Endodermal cell (in vitro differentiated cells): ENCODE measurements at regions not wholly inside any gene's neighbourhood (a gene's known extent, or its start where the extent isn't known, plus 50 kb on each side); places are given as distances from the start of the nearest gene placed in this dataset.

Experiments used
- DNase-seq: peaks from one replicate; pipeline ENCODE4 v3.0.0-alpha.2; 2017
- H3K27ac ChIP-seq: 2 replicates; pipeline ENCODE4 v1.5.1; 2013; ENCODE audit warnings: mild to moderate bottlenecking, low read depth, low read length, moderate library complexity
- H3K27me3 ChIP-seq: 2 replicates; pipeline ENCODE4 v1.6.1; 2013; ENCODE audit warnings: mild to moderate bottlenecking, low read length, moderate library complexity; ENCODE audit not compliant: insufficient read depth, control insufficient read depth, poor library complexity, severe bottlenecking
- H3K36me3 ChIP-seq: 2 replicates; pipeline ENCODE4 v1.7.0; 2013; ENCODE audit warnings: mild to moderate bottlenecking, low read length, moderate library complexity; ENCODE audit not compliant: control insufficient read depth, insufficient read depth
- H3K4me1 ChIP-seq: one replicate; pipeline ENCODE4 v1.7.0; 2013; ENCODE audit warnings: low read length; ENCODE audit not compliant: control insufficient read depth, insufficient read depth
- H3K4me3 ChIP-seq: 2 replicates; pipeline ENCODE4 v1.5.1; 2013; ENCODE audit warnings: mild to moderate bottlenecking, low read length, moderate library complexity
- H3K9ac ChIP-seq: 2 replicates; pipeline ENCODE4 v1.6.1; 2013; ENCODE audit warnings: mild to moderate bottlenecking, low read length, moderate library complexity; ENCODE audit not compliant: poor library complexity, severe bottlenecking; ENCODE audit errors: extremely low read depth
- H3K9me3 ChIP-seq: 2 replicates; pipeline ENCODE4 v1.6.1; 2013; ENCODE audit warnings: mild to moderate bottlenecking, low read length, moderate library complexity; ENCODE audit not compliant: control insufficient read depth
- H3K27ac Mint-ChIP-seq: 2 replicates; pipeline ENCODE4 v1.8.0; 2020; ENCODE audit warnings: mixed read lengths
- H3K27me3 Mint-ChIP-seq: 2 replicates; pipeline ENCODE4 v1.8.0; 2021; ENCODE audit warnings: mild to moderate bottlenecking, mixed read lengths; ENCODE audit not compliant: insufficient read depth
- H3K36me3 Mint-ChIP-seq: 2 replicates; pipeline ENCODE4 v1.8.0; 2020; ENCODE audit warnings: low read depth, mixed read lengths
- H3K4me1 Mint-ChIP-seq: 2 replicates; pipeline ENCODE4 v1.8.0; 2020; ENCODE audit warnings: mixed read lengths
- H3K4me3 Mint-ChIP-seq: 2 replicates; pipeline ENCODE4 v1.8.0; 2020; ENCODE audit warnings: mild to moderate bottlenecking, moderate library complexity, mixed read lengths
- H3K9me3 Mint-ChIP-seq: 2 replicates; pipeline ENCODE4 v1.8.0; 2020; ENCODE audit warnings: mild to moderate bottlenecking, mixed read lengths
- CTCF ChIP-seq: fragments of 200-600 bp; sonication (generic); conservative IDR thresholded peaks from 2 replicates; pipeline ENCODE4 v1.5.0; 2021; ENCODE audit warnings: antibody characterized with exemption, mild to moderate bottlenecking
- WGBS, 2 experiments: methylation state at CpG; one replicate each; pipeline versions ENCODE4 v1.1.5 to v1.1.7; 2013; ENCODE audit warnings: missing lambda C conversion rate in 2 of 2, mixed read lengths in 1 of 2; ENCODE audit not compliant: insufficient coverage in 1 of 2, insufficient read length in 1 of 2; 5-methylcytosine and 5-hydroxymethylcytosine counted together

GRCh38 chr19:29302002-29302928 lies 89.3 kb upstream of the UQCRFS1 start:
- Mint-ChIP-seq H3K27ac (no peak overlapping the region), H3K9me3 (no peaks in the 10 kb centered on the region), H3K27me3 (peaks cover 9% of the 10 kb centered on the region), H3K4me1 (no peaks in the 10 kb centered on the region), H3K36me3 (no peaks in the 10 kb centered on the region), H3K4me3 (no peak overlapping the region)
- no peak for TF ChIP-seq CTCF
- no peak overlapping the region for H3K4me3 ChIP-seq
- 89 to 96% methylated on average over 8 to 10 of the region's 10 CpGs for WGBS, 2 experiments
- H3K9me3 ChIP-seq, result no peaks in the 10 kb centered on the region
- no peak for DNase-seq
- no peak overlapping the region for H3K9ac ChIP-seq
- no peaks in the 10 kb centered on the region for H3K4me1 ChIP-seq
- H3K27me3 ChIP-seq, result no peaks in the 10 kb centered on the region
- H3K27ac ChIP-seq, result no peak overlapping the region
- no peaks in the 10 kb centered on the region for H3K36me3 ChIP-seq

- Mint-ChIP-seq H3K9me3 (no peaks in the 10 kb centered on the region), H3K36me3 (no peaks in the 10 kb centered on the region), H3K27ac (no peak overlapping the region), H3K4me1 (no peaks in the 10 kb centered on the region), H3K4me3 (no peak overlapping the region), H3K27me3 (peaks cover 16% of the 10 kb centered on the region)
- H3K4me3 ChIP-seq, result no peak overlapping the region
- no peaks in the 10 kb centered on the region for H3K36me3 ChIP-seq
- H3K27me3 ChIP-seq, result no peaks in the 10 kb centered on the region
- no peaks in the 10 kb centered on the region for H3K4me1 ChIP-seq
- DNase-seq, result no peak
- no peak overlapping the region for H3K9ac ChIP-seq
- H3K9me3 ChIP-seq, result no peaks in the 10 kb centered on the region
- no peak for TF ChIP-seq CTCF
- H3K27ac ChIP-seq, result no peak overlapping the region
- WGBS, 2 experiments, result 88 to 97% methylated on average over 7 to 11 of the region's 11 CpGs
Measured at GRCh38 chr19:29303069-29303718, 90.2 kb upstream of the UQCRFS1 start.

GRCh38 chr19:29303719-29304090 lies 90.8 kb upstream of the UQCRFS1 start:
- peaks cover 21% of the 10 kb centered on the region for H3K27me3 Mint-ChIP-seq
- Histone ChIP-seq H3K4me3 (no peak overlapping the region), H3K4me1 (no peaks in the 10 kb centered on the region), H3K36me3 (no peaks in the 10 kb centered on the region), H3K9me3 (no peaks in the 10 kb centered on the region), H3K27me3 (peaks cover 3% of the 10 kb centered on the region), H3K27ac (no peak overlapping the region), H3K9ac (no peak overlapping the region)
- no peak for TF ChIP-seq CTCF
- H3K36me3 Mint-ChIP-seq, result no peaks in the 10 kb centered on the region
- WGBS, 2 experiments, result 91% methylated on average over 5 of the region's 5 CpGs; no CpG with 5 or more reads in 1 of the 2 experiments
- H3K9me3 Mint-ChIP-seq, result no peaks in the 10 kb centered on the region
- no peak overlapping the region for H3K27ac Mint-ChIP-seq
- no peaks in the 10 kb centered on the region for H3K4me1 Mint-ChIP-seq
- DNase-seq, result no peak
- H3K4me3 Mint-ChIP-seq, result no peak overlapping the region
